GM12878 (cell line): ENCODE measurements at regions not wholly inside any gene's neighbourhood (a gene's known extent, or its start where the extent isn't known, plus 50 kb on each side); places are given as distances from the start of the nearest gene placed in this dataset.

ENCODE experiments used
- ATAC-seq: fragments of 200-7000 bp; cut with Tn5 transposase; 3 replicates; pipeline ENCODE4 v1.9.1; 2020; ENCODE audit warnings: mild to moderate bottlenecking, moderate library complexity
- BruUV-seq: library from RNA; stranded (reverse); fragments of 400-500 nt; replicated peaks from 2 replicates; lab custom pipeline; 2021; lab: Mats Ljungman, UMichigan
- CTCF ChIA-PET: fragments of 300-600 bp; sonication (Branson Sonifier 250); formaldehyde crosslinking; extraction: SDS; loops from one replicate; lab custom pipeline; 2021; ENCODE audit warnings: inconsistent platforms; lab: Yijun Ruan, JAX
- POLR2A ChIA-PET: fragments of 350-600 bp; formaldehyde crosslinking; extraction: SDS; loops from one replicate; lab custom pipeline; 2021; ENCODE audit warnings: inconsistent platforms; lab: Charles Lee
- RAD21 ChIA-PET: fragments of 300-600 bp; sonication (Branson Sonifier 250); formaldehyde crosslinking; loops from one replicate; lab custom pipeline; 2023; ENCODE audit warnings: antibody characterized with exemption; ENCODE audit not compliant: unreplicated experiment; lab: Charles Lee
- SMC1A ChIA-PET: fragments of 300-600 bp; sonication (Branson Sonifier 250); formaldehyde crosslinking; loops from one replicate; lab custom pipeline; 2023; ENCODE audit not compliant: unreplicated experiment, uncharacterized antibody; lab: Charles Lee
- DNase-seq: peaks from one replicate; pipeline ENCODE4 v3.0.0-alpha.2; 2011; ENCODE audit warnings: low read depth, low spot score
- FAIRE-seq: peaks from 3 replicates; lab custom pipeline; 2011; peaks lifted over from hg19 to GRCh38; lab: Jason Lieb, UNC
- H2AFZ ChIP-seq: 2 replicates; pipeline ENCODE4 v1.6.0; 2011; ENCODE audit warnings: low read depth, low read length, control low read depth; ENCODE audit not compliant: control insufficient read depth
- H3K27ac ChIP-seq: 2 replicates; pipeline ENCODE4 v1.5.1; 2011; ENCODE audit warnings: control low read depth; ENCODE audit not compliant: control insufficient read depth, insufficient read depth
- H3K27me3 ChIP-seq, 2 experiments: replicated peaks in 1 of 2; 2 replicates each; pipeline versions ENCODE4 v1.6.0 to v1.6.1; 2011; ENCODE audit warnings: low read length in 1 of 2; ENCODE audit not compliant: control insufficient read depth in 2 of 2, insufficient read depth in 2 of 2
- H3K36me3 ChIP-seq, 2 experiments: 2 replicates each; pipeline ENCODE4 v1.5.1; 2011; ENCODE audit warnings: low read length in 1 of 2; ENCODE audit not compliant: control insufficient read depth in 2 of 2, insufficient read depth in 2 of 2
- H3K4me1 ChIP-seq: 2 replicates; pipeline ENCODE4 v1.6.1; 2011; ENCODE audit warnings: mild to moderate bottlenecking, low read length, moderate library complexity, mixed read lengths; ENCODE audit not compliant: control insufficient read depth, insufficient read depth
- H3K4me2 ChIP-seq: 2 replicates; pipeline ENCODE4 v1.6.0; 2011; ENCODE audit warnings: control low read depth; ENCODE audit not compliant: control insufficient read depth, insufficient read depth
- H3K4me3 ChIP-seq: fragments of 200-600 bp; sonication (generic); 2 replicates; pipeline ENCODE4 v1.5.1; 2016
- H3K79me2 ChIP-seq: 2 replicates; pipeline ENCODE4 v1.6.0; 2011; ENCODE audit warnings: low read length; ENCODE audit not compliant: control insufficient read depth, insufficient read depth
- H3K9ac ChIP-seq: 2 replicates; pipeline ENCODE4 v1.8.0; 2011; ENCODE audit warnings: low read length, control low read depth, mixed read lengths; ENCODE audit not compliant: control insufficient read depth, insufficient read depth
- H3K9me3 ChIP-seq: replicated peaks from 3 replicates; pipeline ENCODE4 v1.5.1; 2011; ENCODE audit warnings: mild to moderate bottlenecking, low read length; ENCODE audit not compliant: control insufficient read depth, insufficient read depth
- H4K20me1 ChIP-seq: 2 replicates; pipeline ENCODE4 v1.6.0; 2011; ENCODE audit not compliant: control insufficient read depth, insufficient read depth
- CEBPB ChIP-seq, 2 experiments: fragments of 150-350 bp in 1 of 2; IDR thresholded peaks; 2 replicates each; pipeline ENCODE4 v1.6.1; 2012 to 2014; ENCODE audit warnings: low read depth in 2 of 2, low read length in 2 of 2, borderline replicate concordance in 1 of 2, inconsistent platforms in 1 of 2
- KLF5 ChIP-seq: fragments of 450-650 bp; IDR thresholded peaks from 2 replicates; pipeline ENCODE4 v1.6.1; 2014; ENCODE audit warnings: mild to moderate bottlenecking; ENCODE audit not compliant: partially characterized antibody
- NFXL1 ChIP-seq: fragments of 450-650 bp; IDR thresholded peaks from 2 replicates; pipeline ENCODE4 v1.6.1; 2017; ENCODE audit warnings: antibody characterized with exemption, mild to moderate bottlenecking, borderline replicate concordance
- SP1 ChIP-seq: IDR thresholded peaks from one replicate; pipeline ENCODE4 v1.6.1; 2011; ENCODE audit warnings: low read depth, low read length
- TCF3 ChIP-seq: IDR thresholded peaks from 2 replicates; pipeline ENCODE4 v1.6.1; 2012; ENCODE audit warnings: low read depth, mild to moderate bottlenecking, low read length, borderline replicate concordance; ENCODE audit not compliant: insufficient read depth
- YBX1 ChIP-seq: fragments of 450-650 bp; IDR thresholded peaks from 2 replicates; pipeline ENCODE4 v1.6.1; 2016; ENCODE audit warnings: antibody characterized with exemption
- WGBS: methylation state at CpG from one replicate; pipeline ENCODE4 v1.1.6; 2016; ENCODE audit warnings: low lambda C conversion rate; ENCODE audit not compliant: insufficient replicate concordance, insufficient coverage; ENCODE audit errors: missing lambda C conversion rate; 5-methylcytosine and 5-hydroxymethylcytosine counted together
- in situ Hi-C: fragments of 300-500 bp; cut with MboI; formaldehyde crosslinking; loops from 9 replicates; pipeline ENCODE4 v1.14.3; 2018; ENCODE audit warnings: mixed read lengths
- intact Hi-C: fragments of 100-400 bp; cut with micrococcal nuclease; formaldehyde crosslinking; loops from one replicate; pipeline ENCODE4 v1.14.2; 2022; ENCODE audit not compliant: unreplicated experiment
- TF ChIP-seq, protein P1 (sequence below): fragments of 450-650 bp; IDR thresholded peaks from 2 replicates; pipeline ENCODE4 v1.6.1; 2016; ENCODE audit warnings: mild to moderate bottlenecking
- TF ChIP-seq, protein P2 (sequence below): IDR thresholded peaks from 2 replicates; pipeline ENCODE4 v1.6.1; 2011; ENCODE audit warnings: mild to moderate bottlenecking, low read depth, low read length, moderate library complexity; ENCODE audit not compliant: insufficient replicate concordance
- TF ChIP-seq, protein P3 (sequence below): fragments of 450-650 bp; IDR thresholded peaks from 2 replicates; pipeline ENCODE4 v1.6.1; 2018; ENCODE audit warnings: mild to moderate bottlenecking, low read depth, moderate library complexity; ENCODE audit not compliant: partially characterized antibody

DNA sequence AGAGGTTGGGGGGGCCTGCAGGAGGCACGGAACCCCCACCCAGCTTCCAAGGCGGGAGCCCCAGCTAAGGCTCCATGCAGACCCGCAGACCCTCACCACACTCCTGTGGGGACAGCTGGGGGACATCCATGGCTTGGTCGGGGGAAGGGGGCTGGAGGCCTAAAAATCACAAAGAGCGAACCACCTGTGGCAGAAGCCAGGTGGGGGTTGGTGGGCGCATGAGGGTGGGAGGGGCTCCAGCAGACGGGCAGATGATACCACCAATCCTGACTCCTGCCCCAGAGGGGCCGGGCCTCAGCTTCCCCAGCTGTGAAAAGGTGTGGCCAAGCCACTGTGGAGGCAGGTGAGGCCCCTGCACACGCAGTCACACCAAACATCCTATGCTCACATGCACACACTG lies 111.6 kb downstream of the FAM53A start:
- DNase-seq = no peak
- no peak overlapping the region for H3K4me3 ChIP-seq
- POLR2A ChIA-PET = no interaction called here
- no peak for ATAC-seq
- H3K27me3 ChIP-seq = no peaks in the 10 kb centered on the region
- in situ Hi-C loops = no loop called here
- no peaks in the 10 kb centered on the region for H3K4me1 ChIP-seq
- no peaks in the 10 kb centered on the region for H3K79me2 ChIP-seq
- RAD21 ChIA-PET = no interaction called here
- SMC1A ChIA-PET = no interaction called here
- no peak overlapping the region for H3K27ac ChIP-seq
- CTCF ChIA-PET = no interaction called here
- H2AFZ ChIP-seq = no peak overlapping the region
- TF ChIP-seq, protein P1, sequence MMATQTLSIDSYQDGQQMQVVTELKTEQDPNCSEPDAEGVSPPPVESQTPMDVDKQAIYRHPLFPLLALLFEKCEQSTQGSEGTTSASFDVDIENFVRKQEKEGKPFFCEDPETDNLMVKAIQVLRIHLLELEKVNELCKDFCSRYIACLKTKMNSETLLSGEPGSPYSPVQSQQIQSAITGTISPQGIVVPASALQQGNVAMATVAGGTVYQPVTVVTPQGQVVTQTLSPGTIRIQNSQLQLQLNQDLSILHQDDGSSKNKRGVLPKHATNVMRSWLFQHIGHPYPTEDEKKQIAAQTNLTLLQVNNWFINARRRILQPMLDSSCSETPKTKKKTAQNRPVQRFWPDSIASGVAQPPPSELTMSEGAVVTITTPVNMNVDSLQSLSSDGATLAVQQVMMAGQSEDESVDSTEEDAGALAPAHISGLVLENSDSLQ = peak; percentile 36; the same call in 1 of the 2 replicates
- no peak for TF ChIP-seq KLF5
- no peak for TF ChIP-seq NFXL1
- no peak for TF ChIP-seq YBX1
- TF ChIP-seq SP1 = no peak
- TF ChIP-seq TCF3 = 0 out of 2 replicates have a peak, but pooled peaks have one; percentile 18
- TF ChIP-seq CEBPB (IDR thresholded peaks at IDR 0.05; ENCODE audit: borderline replicate concordance in 1 of 2, low read depth in 2 of 2, low read length in 2 of 2) = no peak
- TF ChIP-seq, protein P2, sequence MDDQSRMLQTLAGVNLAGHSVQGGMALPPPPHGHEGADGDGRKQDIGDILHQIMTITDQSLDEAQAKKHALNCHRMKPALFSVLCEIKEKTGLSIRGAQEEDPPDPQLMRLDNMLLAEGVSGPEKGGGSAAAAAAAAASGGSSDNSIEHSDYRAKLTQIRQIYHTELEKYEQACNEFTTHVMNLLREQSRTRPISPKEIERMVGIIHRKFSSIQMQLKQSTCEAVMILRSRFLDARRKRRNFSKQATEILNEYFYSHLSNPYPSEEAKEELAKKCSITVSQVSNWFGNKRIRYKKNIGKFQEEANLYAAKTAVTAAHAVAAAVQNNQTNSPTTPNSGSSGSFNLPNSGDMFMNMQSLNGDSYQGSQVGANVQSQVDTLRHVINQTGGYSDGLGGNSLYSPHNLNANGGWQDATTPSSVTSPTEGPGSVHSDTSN = peak; percentile 22
- TF ChIP-seq, protein P3, sequence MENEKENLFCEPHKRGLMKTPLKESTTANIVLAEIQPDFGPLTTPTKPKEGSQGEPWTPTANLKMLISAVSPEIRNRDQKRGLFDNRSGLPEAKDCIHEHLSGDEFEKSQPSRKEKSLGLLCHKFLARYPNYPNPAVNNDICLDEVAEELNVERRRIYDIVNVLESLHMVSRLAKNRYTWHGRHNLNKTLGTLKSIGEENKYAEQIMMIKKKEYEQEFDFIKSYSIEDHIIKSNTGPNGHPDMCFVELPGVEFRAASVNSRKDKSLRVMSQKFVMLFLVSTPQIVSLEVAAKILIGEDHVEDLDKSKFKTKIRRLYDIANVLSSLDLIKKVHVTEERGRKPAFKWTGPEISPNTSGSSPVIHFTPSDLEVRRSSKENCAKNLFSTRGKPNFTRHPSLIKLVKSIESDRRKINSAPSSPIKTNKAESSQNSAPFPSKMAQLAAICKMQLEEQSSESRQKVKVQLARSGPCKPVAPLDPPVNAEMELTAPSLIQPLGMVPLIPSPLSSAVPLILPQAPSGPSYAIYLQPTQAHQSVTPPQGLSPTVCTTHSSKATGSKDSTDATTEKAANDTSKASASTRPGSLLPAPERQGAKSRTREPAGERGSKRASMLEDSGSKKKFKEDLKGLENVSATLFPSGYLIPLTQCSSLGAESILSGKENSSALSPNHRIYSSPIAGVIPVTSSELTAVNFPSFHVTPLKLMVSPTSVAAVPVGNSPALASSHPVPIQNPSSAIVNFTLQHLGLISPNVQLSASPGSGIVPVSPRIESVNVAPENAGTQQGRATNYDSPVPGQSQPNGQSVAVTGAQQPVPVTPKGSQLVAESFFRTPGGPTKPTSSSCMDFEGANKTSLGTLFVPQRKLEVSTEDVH = no peak
- no peaks in the 10 kb centered on the region for H4K20me1 ChIP-seq
- WGBS = 41% methylated on average over 9 of the region's 9 CpGs
- H3K9me3 ChIP-seq = no peaks in the 10 kb centered on the region
- no peak overlapping the region for H3K4me2 ChIP-seq
- no TSS peak for BruUV-seq
- intact Hi-C loops = no loop called here
- H3K36me3 ChIP-seq = no peaks in the 10 kb centered on the region
- FAIRE-seq = no peak
- no peak overlapping the region for H3K9ac ChIP-seq
